ENCODE measurements at regions not wholly inside any gene's neighbourhood (a gene's known extent, or its start where the extent isn't known, plus 50 kb on each side); places are given as distances from the start of the nearest gene placed in this dataset.
"Not testable (repeated sequence)": the region's sequence is repeated elsewhere in the genome, so short reads cannot be mapped to it uniquely, and the experiment has no call there.

DNA sequence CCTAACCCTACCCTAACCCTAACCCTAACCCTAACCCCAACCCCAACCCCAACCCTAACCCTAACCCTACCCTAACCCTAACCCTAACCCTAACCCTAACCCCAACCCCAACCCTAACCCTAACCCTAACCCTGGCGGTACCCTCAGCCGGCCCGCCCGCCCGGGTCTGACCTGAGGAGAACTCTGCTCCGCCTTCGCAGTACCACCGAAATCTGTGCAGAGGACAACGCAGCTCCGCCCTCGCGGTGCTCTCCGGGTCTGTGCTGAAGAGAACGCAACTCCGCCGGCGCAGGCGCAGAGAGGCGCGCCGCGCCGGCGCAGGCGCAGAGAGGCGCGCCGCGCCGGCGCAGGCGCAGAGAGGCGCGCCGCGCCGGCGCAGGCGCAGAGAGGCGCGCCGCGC is 56.1 kb upstream of the IQSEC3 start:
- H2AFZ ChIP-seq (ENCODE audit: low read depth); POLR2A ChIA-PET; H3K4me2 ChIP-seq; H3K27ac ChIP-seq (ENCODE audit: low read depth in 2 of 2, low read length in 1 of 2); H3K9ac ChIP-seq; H3K9me3 ChIP-seq; H3K27me3 ChIP-seq (ENCODE audit: insufficient read depth); H3F3A ChIP-seq (replicated peaks; ENCODE audit: insufficient read depth); H3K79me2 ChIP-seq (ENCODE audit: insufficient read depth); H3K36me3 ChIP-seq (replicated peaks in 1 of 2; ENCODE audit: control insufficient read depth in 1 of 2, insufficient read depth in 2 of 2, low read length in 1 of 2); H3K4me3 ChIP-seq (ENCODE audit: low read depth in 2 of 2, low read length in 1 of 2); DNase-seq; H3K4me1 ChIP-seq (ENCODE audit: control insufficient read depth in 1 of 2, insufficient read depth in 2 of 2, low read depth in 1 of 2, low read length in 1 of 2); H4K20me1 ChIP-seq (ENCODE audit: insufficient read depth); CTCF ChIA-PET; H3K9me2 ChIP-seq: not testable (repeated sequence)
- WGBS (ENCODE audit: low lambda C conversion rate): 96% methylated on average over 28 of the region's 43 CpGs

DNA sequence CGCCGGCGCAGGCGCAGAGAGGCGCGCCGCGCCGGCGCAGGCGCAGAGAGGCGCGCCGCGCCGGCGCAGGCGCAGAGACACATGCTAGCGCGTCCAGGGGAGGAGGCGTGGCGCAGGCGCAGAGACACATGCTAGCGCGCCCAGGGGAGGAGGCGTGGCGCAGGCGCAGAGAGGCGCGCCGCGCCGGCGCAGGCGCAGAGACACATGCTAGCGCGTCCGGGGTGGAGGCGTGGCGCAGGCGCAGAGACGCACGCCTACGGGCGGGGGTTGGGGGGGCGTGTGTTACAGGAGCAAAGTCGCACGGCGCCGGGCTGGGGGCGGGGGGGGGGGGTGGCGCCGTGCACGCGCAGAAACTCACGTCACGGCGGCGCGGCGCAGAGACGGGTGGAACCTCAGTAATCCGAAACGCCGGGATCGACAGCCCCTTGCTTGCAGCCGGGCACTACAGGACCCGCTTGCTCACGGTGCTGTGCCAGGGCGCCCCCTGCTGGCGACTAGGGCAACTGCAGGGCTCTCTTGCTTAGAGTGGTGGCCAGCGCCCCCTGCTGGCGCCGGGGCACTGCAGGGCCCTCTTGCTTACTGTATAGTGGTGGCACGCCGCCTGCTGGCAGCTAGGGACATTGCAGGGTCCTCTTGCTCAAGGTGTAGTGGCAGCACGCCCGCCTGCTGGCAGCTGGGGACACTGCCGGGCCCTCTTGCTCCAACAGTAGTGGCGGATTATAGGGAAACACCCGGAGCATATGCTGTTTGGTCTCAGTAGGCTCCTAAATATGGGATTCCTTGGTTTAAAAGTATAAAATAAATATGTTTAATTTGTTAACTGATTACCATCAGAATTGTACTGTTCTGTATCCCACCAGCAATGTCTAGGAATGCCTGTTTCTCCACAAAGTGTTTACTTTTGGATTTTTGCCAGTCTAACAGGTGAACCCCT is 55.4 kb upstream of the IQSEC3 start:
- H3K79me2 ChIP-seq (ENCODE audit: insufficient read depth); H4K20me1 ChIP-seq (ENCODE audit: insufficient read depth); H3K9me2 ChIP-seq; H2AFZ ChIP-seq (ENCODE audit: low read depth); H3K4me1 ChIP-seq (ENCODE audit: control insufficient read depth in 1 of 2, insufficient read depth in 2 of 2, low read depth in 1 of 2, low read length in 1 of 2); POLR2A ChIA-PET; CTCF ChIA-PET; H3K4me2 ChIP-seq; H3K27ac ChIP-seq (ENCODE audit: low read depth in 2 of 2, low read length in 1 of 2); H3K9ac ChIP-seq; H3F3A ChIP-seq (replicated peaks; ENCODE audit: insufficient read depth); H3K27me3 ChIP-seq (ENCODE audit: insufficient read depth); H3K9me3 ChIP-seq; H3K4me3 ChIP-seq (ENCODE audit: low read depth in 2 of 2, low read length in 1 of 2); H3K36me3 ChIP-seq (replicated peaks in 1 of 2; ENCODE audit: control insufficient read depth in 1 of 2, insufficient read depth in 2 of 2, low read length in 1 of 2); DNase-seq: not testable (repeated sequence)
- 98% methylated on average over 41 of the region's 81 CpGs for WGBS (ENCODE audit: low lambda C conversion rate)
- TF ChIP-seq, protein P1, sequence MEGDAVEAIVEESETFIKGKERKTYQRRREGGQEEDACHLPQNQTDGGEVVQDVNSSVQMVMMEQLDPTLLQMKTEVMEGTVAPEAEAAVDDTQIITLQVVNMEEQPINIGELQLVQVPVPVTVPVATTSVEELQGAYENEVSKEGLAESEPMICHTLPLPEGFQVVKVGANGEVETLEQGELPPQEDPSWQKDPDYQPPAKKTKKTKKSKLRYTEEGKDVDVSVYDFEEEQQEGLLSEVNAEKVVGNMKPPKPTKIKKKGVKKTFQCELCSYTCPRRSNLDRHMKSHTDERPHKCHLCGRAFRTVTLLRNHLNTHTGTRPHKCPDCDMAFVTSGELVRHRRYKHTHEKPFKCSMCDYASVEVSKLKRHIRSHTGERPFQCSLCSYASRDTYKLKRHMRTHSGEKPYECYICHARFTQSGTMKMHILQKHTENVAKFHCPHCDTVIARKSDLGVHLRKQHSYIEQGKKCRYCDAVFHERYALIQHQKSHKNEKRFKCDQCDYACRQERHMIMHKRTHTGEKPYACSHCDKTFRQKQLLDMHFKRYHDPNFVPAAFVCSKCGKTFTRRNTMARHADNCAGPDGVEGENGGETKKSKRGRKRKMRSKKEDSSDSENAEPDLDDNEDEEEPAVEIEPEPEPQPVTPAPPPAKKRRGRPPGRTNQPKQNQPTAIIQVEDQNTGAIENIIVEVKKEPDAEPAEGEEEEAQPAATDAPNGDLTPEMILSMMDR (IDR thresholded peaks at IDR 0.05): peak; percentile 43

DNA sequence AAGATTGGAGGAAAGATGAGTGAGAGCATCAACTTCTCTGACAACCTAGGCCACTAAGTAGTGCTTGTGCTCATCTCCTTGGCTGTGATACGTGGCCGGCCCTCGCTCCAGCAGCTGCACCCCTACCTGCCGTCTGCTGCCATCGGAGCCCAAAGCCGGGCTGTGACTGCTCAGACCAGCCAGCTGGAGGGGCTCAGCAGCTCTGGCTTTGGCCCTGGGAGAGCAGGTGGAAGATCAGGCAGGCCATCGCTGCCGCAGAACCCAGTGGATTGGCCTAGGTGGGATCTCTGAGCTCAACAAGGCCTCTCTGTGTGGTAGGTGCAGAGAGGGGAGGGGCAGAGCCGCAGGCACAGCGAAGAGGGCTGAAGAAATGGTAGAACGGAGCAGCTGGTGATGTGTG is 54.3 kb upstream of the IQSEC3 start:
- H3K79me2 ChIP-seq (ENCODE audit: insufficient read depth): not testable (repeated sequence)

DNA sequence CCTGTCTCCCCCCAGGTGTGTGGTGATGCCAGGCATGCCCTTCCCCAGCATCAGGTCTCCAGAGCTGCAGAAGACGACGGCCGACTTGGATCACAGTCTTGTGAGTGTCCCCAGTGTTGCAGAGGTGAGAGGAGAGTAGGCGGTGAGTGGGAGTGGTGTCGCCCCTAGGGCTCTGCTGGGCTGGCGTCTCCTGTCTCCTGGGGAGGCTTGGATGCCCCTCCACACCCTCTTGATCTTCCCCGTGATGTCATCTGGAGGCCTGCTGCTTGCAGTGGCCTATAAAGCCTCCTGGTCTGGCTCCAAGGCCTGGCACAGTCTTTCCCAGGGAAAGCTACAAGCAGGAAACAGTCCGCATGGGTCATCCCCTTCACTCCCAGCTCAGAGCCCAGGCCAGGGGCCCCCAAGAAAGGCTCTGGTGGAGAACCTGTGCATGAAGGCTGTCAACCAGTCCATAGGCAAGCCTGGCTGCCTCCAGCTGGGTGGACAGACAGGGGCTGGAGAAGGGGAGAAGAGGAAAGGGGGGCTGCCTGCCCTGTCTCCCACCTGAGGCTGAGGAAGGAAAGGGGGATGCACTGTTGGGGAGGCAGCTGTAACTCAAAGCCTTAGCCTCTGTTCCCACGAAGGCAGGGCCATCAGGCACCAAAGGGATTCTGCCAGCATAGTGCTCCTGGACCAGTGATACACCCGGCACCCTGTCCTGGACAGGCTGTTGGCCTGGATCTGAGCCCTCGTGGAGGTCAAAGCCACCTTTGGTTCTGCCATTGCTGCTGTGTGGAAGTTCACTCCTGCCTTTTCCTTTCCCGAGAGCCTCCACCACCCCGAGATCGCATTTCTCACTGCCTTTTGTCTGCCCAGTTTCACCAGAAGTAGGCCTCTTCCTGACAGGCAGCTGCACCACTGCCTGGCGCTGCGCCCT is 53.6 kb upstream of the IQSEC3 start:
- H3K9me3 ChIP-seq; H2AFZ ChIP-seq (ENCODE audit: low read depth); H3K36me3 ChIP-seq (replicated peaks in 1 of 2; ENCODE audit: control insufficient read depth in 1 of 2, insufficient read depth in 2 of 2, low read length in 1 of 2); H3K9ac ChIP-seq; H3K4me3 ChIP-seq (ENCODE audit: low read depth in 2 of 2, low read length in 1 of 2); H3K27ac ChIP-seq (ENCODE audit: low read depth in 2 of 2, low read length in 1 of 2); POLR2A ChIA-PET; CTCF ChIA-PET; H4K20me1 ChIP-seq (ENCODE audit: insufficient read depth); DNase-seq; H3K9me2 ChIP-seq; H3K27me3 ChIP-seq (ENCODE audit: insufficient read depth); H3K79me2 ChIP-seq (ENCODE audit: insufficient read depth); H3F3A ChIP-seq (replicated peaks; ENCODE audit: insufficient read depth); H3K4me2 ChIP-seq; H3K4me1 ChIP-seq (ENCODE audit: control insufficient read depth in 1 of 2, insufficient read depth in 2 of 2, low read depth in 1 of 2, low read length in 1 of 2): not testable (repeated sequence)
- WGBS (ENCODE audit: low lambda C conversion rate): 83% methylated on average over 14 of the region's 16 CpGs

More for the DNA sequence above, 54.3 kb upstream of the IQSEC3 start:
- H4K20me1 ChIP-seq (ENCODE audit: insufficient read depth); DNase-seq; H3K4me1 ChIP-seq (ENCODE audit: control insufficient read depth in 1 of 2, insufficient read depth in 2 of 2, low read depth in 1 of 2, low read length in 1 of 2); H3F3A ChIP-seq (replicated peaks; ENCODE audit: insufficient read depth); H3K4me2 ChIP-seq; H3K4me3 ChIP-seq (ENCODE audit: low read depth in 2 of 2, low read length in 1 of 2); POLR2A ChIA-PET; CTCF ChIA-PET; H3K27me3 ChIP-seq (ENCODE audit: insufficient read depth); H3K9me3 ChIP-seq; H3K9me2 ChIP-seq; H3K9ac ChIP-seq; H2AFZ ChIP-seq (ENCODE audit: low read depth); H3K27ac ChIP-seq (ENCODE audit: low read depth in 2 of 2, low read length in 1 of 2); H3K36me3 ChIP-seq (replicated peaks in 1 of 2; ENCODE audit: control insufficient read depth in 1 of 2, insufficient read depth in 2 of 2, low read length in 1 of 2): not testable (repeated sequence)
- WGBS (ENCODE audit: low lambda C conversion rate): 96% methylated on average over 11 of the region's 11 CpGs

DNA sequence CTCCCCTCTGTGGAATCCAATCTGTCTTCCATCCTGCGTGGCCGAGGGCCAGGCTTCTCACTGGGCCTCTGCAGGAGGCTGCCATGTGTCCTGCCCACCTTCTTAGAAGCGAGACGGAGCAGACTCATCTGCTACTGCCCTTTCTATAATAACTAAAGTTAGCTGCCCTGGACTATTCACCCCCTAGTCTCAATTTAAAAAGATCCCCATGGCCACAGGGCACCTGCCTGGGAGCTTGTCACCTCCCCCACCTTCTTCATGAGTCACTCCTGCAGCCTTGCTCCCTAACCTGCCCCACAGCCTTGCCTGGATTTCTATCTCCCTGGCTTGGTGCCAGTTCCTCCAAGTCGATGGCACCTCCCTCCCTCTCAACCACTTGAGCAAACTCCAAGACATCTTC is 52.7 kb upstream of the IQSEC3 start:
- DNase-seq; H3K36me3 ChIP-seq (replicated peaks in 1 of 2; ENCODE audit: control insufficient read depth in 1 of 2, insufficient read depth in 2 of 2, low read length in 1 of 2); H2AFZ ChIP-seq (ENCODE audit: low read depth); H3K4me2 ChIP-seq; H4K20me1 ChIP-seq (ENCODE audit: insufficient read depth); H3F3A ChIP-seq (replicated peaks; ENCODE audit: insufficient read depth); H3K9me2 ChIP-seq; H3K79me2 ChIP-seq (ENCODE audit: insufficient read depth); H3K9me3 ChIP-seq; CTCF ChIA-PET; H3K4me3 ChIP-seq (ENCODE audit: low read depth in 2 of 2, low read length in 1 of 2); H3K9ac ChIP-seq; H3K27ac ChIP-seq (ENCODE audit: low read depth in 2 of 2, low read length in 1 of 2); POLR2A ChIA-PET; H3K27me3 ChIP-seq (ENCODE audit: insufficient read depth); H3K4me1 ChIP-seq (ENCODE audit: control insufficient read depth in 1 of 2, insufficient read depth in 2 of 2, low read depth in 1 of 2, low read length in 1 of 2): not testable (repeated sequence)
- WGBS (ENCODE audit: low lambda C conversion rate): 50% methylated on average over 2 of the region's 5 CpGs

Data from SK-N-SH (cell line).